ENCODE measurements at regions not wholly inside any gene's neighbourhood (a gene's known extent, or its start where the extent isn't known, plus 50 kb on each side); places are given as distances from the start of the nearest gene placed in this dataset.

- TF ChIP-seq CTCF (IDR thresholded peaks at IDR 0.05) = no peak
- TF ChIP-seq POLR2AphosphoS5 (IDR thresholded peaks at IDR 0.05; ENCODE audit: insufficient read depth in 1 of 2, low read depth in 1 of 2) = peak; percentile 85 to 97
- peak in 1 of 2 donors; percentile 23 for TF ChIP-seq POLR2A (IDR thresholded peaks at IDR 0.05)
These were observed 72.7 kb upstream of the TPRG1 start for GRCh38 chr3:189099031-189099471.

Measured in vagina (tissue), 2 donors.